Memory B cell (primary cell): ENCODE measurements at regions not wholly inside any gene's neighbourhood (a gene's known extent, or its start where the extent isn't known, plus 50 kb on each side); places are given as distances from the start of the nearest gene placed in this dataset.
"Not testable (repeated sequence)": the region's sequence is repeated elsewhere in the genome, so short reads cannot be mapped to it uniquely, and the experiment has no call there.

ENCODE experiments used
- ATAC-seq: fragments of 150-1000 bp; cut with Tn5 transposase; 2 replicates; pipeline ENCODE4 v1.10.0; 2021; ENCODE audit warnings: low read depth, mild to moderate bottlenecking, moderate library complexity
- DNase-seq, 2 donors: peaks; one replicate each; pipeline ENCODE4 v3.0.0; 2022; ENCODE audit warnings: low spot score in 2 of 2
- H3K27ac Mint-ChIP-seq: one replicate; pipeline ENCODE4 v1.8.0; 2022; ENCODE audit warnings: mild to moderate bottlenecking, moderate library complexity, mixed read lengths
- H3K27me3 Mint-ChIP-seq: one replicate; pipeline ENCODE4 v1.8.0; 2022; ENCODE audit warnings: mixed read lengths
- H3K36me3 Mint-ChIP-seq: one replicate; pipeline ENCODE4 v1.8.0; 2022; ENCODE audit warnings: mild to moderate bottlenecking, mixed read lengths
- H3K4me1 Mint-ChIP-seq: one replicate; pipeline ENCODE4 v1.8.0; 2022; ENCODE audit warnings: mixed read lengths
- H3K4me3 Mint-ChIP-seq: one replicate; pipeline ENCODE4 v1.8.0; 2022; ENCODE audit warnings: mild to moderate bottlenecking, moderate library complexity, mixed read lengths
- H3K9me3 Mint-ChIP-seq: one replicate; pipeline ENCODE4 v1.8.0; 2022; ENCODE audit warnings: mixed read lengths

GRCh38 chr5:163950248-163950647 is 444.8 kb downstream of the MAT2B start:
- ATAC-seq (no peak), DNase-seq (no peak)
- H3K4me1 Mint-ChIP-seq = peaks cover 8% of the 10 kb centered on the region
- H3K27me3 Mint-ChIP-seq = no peaks in the 10 kb centered on the region
- H3K27ac Mint-ChIP-seq = peak overlapping the region; percentile 43
- no peaks in the 10 kb centered on the region for H3K36me3 Mint-ChIP-seq
- no peak overlapping the region for H3K4me3 Mint-ChIP-seq
- H3K9me3 Mint-ChIP-seq = no peaks in the 10 kb centered on the region

- Mint-ChIP-seq H3K27me3 (no peaks in the 10 kb centered on the region), H3K4me1 (peaks cover 5% of the 10 kb centered on the region)
- no peak for ATAC-seq
Observed at GRCh38 chr5:163951069-163951468, 445.6 kb downstream of the MAT2B start.

GRCh38 chr5:163953901-163954300 is 448.5 kb downstream of the MAT2B start:
- peaks cover 7% of the 10 kb centered on the region for H3K4me1 Mint-ChIP-seq
- peaks cover 3% of the 10 kb centered on the region for H3K36me3 Mint-ChIP-seq
- no peak overlapping the region for H3K27ac Mint-ChIP-seq
- peaks cover 3% of the 10 kb centered on the region for H3K9me3 Mint-ChIP-seq
- no peak for ATAC-seq
- DNase-seq = no peak
- H3K4me3 Mint-ChIP-seq = no peak overlapping the region
- no peaks in the 10 kb centered on the region for H3K27me3 Mint-ChIP-seq

More at GRCh38 chr5:163951069-163951468, 445.6 kb downstream of the MAT2B start:
- no peak overlapping the region for H3K4me3 Mint-ChIP-seq
- H3K36me3 Mint-ChIP-seq = no peaks in the 10 kb centered on the region
- H3K9me3 Mint-ChIP-seq = no peaks in the 10 kb centered on the region
- DNase-seq = no peak
- no peak overlapping the region for H3K27ac Mint-ChIP-seq

- H3K9me3 Mint-ChIP-seq, H3K27me3 Mint-ChIP-seq, DNase-seq, ATAC-seq, H3K27ac Mint-ChIP-seq, H3K4me1 Mint-ChIP-seq, H3K4me3 Mint-ChIP-seq, H3K36me3 Mint-ChIP-seq: not testable (repeated sequence)
Observed at GRCh38 chr5:163961230-163961629, 455.8 kb downstream of the MAT2B start.

GRCh38 chr5:163963881-163964280 is 458.5 kb downstream of the MAT2B start:
- Mint-ChIP-seq H3K4me1 (peaks cover 10% of the 10 kb centered on the region), H3K27me3 (no peaks in the 10 kb centered on the region), H3K27ac (no peak overlapping the region), H3K36me3 (peaks cover 2% of the 10 kb centered on the region), H3K9me3 (peaks cover 4% of the 10 kb centered on the region), H3K4me3 (no peak overlapping the region)
- DNase-seq (no peak), ATAC-seq (no peak)

- H3K4me3 Mint-ChIP-seq = no peak overlapping the region
- H3K9me3 Mint-ChIP-seq = peaks cover 2% of the 10 kb centered on the region
- DNase-seq = no peak
- H3K27me3 Mint-ChIP-seq = no peaks in the 10 kb centered on the region
- H3K27ac Mint-ChIP-seq = no peak overlapping the region
- peaks cover 8% of the 10 kb centered on the region for H3K4me1 Mint-ChIP-seq
- ATAC-seq = no peak
- no peaks in the 10 kb centered on the region for H3K36me3 Mint-ChIP-seq
Observed at GRCh38 chr5:163964671-163965070, 459.3 kb downstream of the MAT2B start.

- peaks cover 3% of the 10 kb centered on the region for H3K9me3 Mint-ChIP-seq
- ATAC-seq = no peak
- no peak for DNase-seq
- H3K27ac Mint-ChIP-seq = peak overlapping the region; percentile 20
- H3K4me1 Mint-ChIP-seq = peaks cover 6% of the 10 kb centered on the region
- no peak overlapping the region for H3K4me3 Mint-ChIP-seq
- no peaks in the 10 kb centered on the region for H3K27me3 Mint-ChIP-seq
- H3K36me3 Mint-ChIP-seq = no peaks in the 10 kb centered on the region
Observed at GRCh38 chr5:163967268-163967667, 461.8 kb downstream of the MAT2B start.

GRCh38 chr5:163968651-163969050 is 463.2 kb downstream of the MAT2B start:
- no peak for DNase-seq
- H3K27me3 Mint-ChIP-seq = no peaks in the 10 kb centered on the region
- H3K36me3 Mint-ChIP-seq = no peaks in the 10 kb centered on the region
- H3K4me1 Mint-ChIP-seq = peaks cover 6% of the 10 kb centered on the region
- no peak overlapping the region for H3K27ac Mint-ChIP-seq
- H3K9me3 Mint-ChIP-seq = peaks cover 3% of the 10 kb centered on the region
- no peak overlapping the region for H3K4me3 Mint-ChIP-seq
- ATAC-seq = no peak

GRCh38 chr5:163976696-163977095 is 471.3 kb downstream of the MAT2B start:
- Mint-ChIP-seq H3K4me3 (no peak overlapping the region), H3K27me3 (no peaks in the 10 kb centered on the region), H3K36me3 (no peaks in the 10 kb centered on the region), H3K9me3 (peaks cover 3% of the 10 kb centered on the region), H3K4me1 (peaks cover 5% of the 10 kb centered on the region), H3K27ac (no peak overlapping the region)
- no peak for DNase-seq
- ATAC-seq = no peak

GRCh38 chr5:163978897-163979296 is 473.5 kb downstream of the MAT2B start:
- H3K4me1 Mint-ChIP-seq = peaks cover 5% of the 10 kb centered on the region
- H3K36me3 Mint-ChIP-seq = no peaks in the 10 kb centered on the region
- no peaks in the 10 kb centered on the region for H3K9me3 Mint-ChIP-seq
- ATAC-seq (peak; percentile 81), DNase-seq (peak in 1 of 2 donors; percentile 7)
- no peak overlapping the region for H3K4me3 Mint-ChIP-seq
- H3K27ac Mint-ChIP-seq = no peak overlapping the region
- no peaks in the 10 kb centered on the region for H3K27me3 Mint-ChIP-seq

GRCh38 chr5:163988566-163988965 is 483.1 kb downstream of the MAT2B start:
- H3K4me1 Mint-ChIP-seq = peaks cover 11% of the 10 kb centered on the region
- peak overlapping the region; percentile 46 for H3K27ac Mint-ChIP-seq
- no peak overlapping the region for H3K4me3 Mint-ChIP-seq

GRCh38 chr5:163993126-163993525 is 487.7 kb downstream of the MAT2B start:
- Mint-ChIP-seq H3K9me3 (peaks cover 5% of the 10 kb centered on the region), H3K27me3 (no peaks in the 10 kb centered on the region), H3K4me1 (peaks cover 8% of the 10 kb centered on the region), H3K27ac (no peak overlapping the region), H3K4me3 (no peak overlapping the region), H3K36me3 (no peaks in the 10 kb centered on the region)
- ATAC-seq (no peak), DNase-seq (no peak)

More at GRCh38 chr5:163988566-163988965, 483.1 kb downstream of the MAT2B start:
- ATAC-seq (no peak), DNase-seq (no peak)
- Mint-ChIP-seq H3K27me3 (no peaks in the 10 kb centered on the region), H3K9me3 (no peaks in the 10 kb centered on the region), H3K36me3 (no peaks in the 10 kb centered on the region)

GRCh38 chr5:163995206-163995605 is 489.8 kb downstream of the MAT2B start:
- DNase-seq (no peak), ATAC-seq (no peak)
- no peak overlapping the region for H3K4me3 Mint-ChIP-seq
- peaks cover 5% of the 10 kb centered on the region for H3K9me3 Mint-ChIP-seq
- no peak overlapping the region for H3K27ac Mint-ChIP-seq
- no peaks in the 10 kb centered on the region for H3K27me3 Mint-ChIP-seq
- peaks cover 11% of the 10 kb centered on the region for H3K4me1 Mint-ChIP-seq
- H3K36me3 Mint-ChIP-seq = no peaks in the 10 kb centered on the region

GRCh38 chr5:163997965-163998364 is 492.5 kb downstream of the MAT2B start:
- H3K4me1 Mint-ChIP-seq = peaks cover 11% of the 10 kb centered on the region
- peaks cover 5% of the 10 kb centered on the region for H3K9me3 Mint-ChIP-seq
- no peaks in the 10 kb centered on the region for H3K36me3 Mint-ChIP-seq
- H3K27ac Mint-ChIP-seq = no peak overlapping the region
- DNase-seq (no peak), ATAC-seq (no peak)
- H3K27me3 Mint-ChIP-seq = no peaks in the 10 kb centered on the region
- no peak overlapping the region for H3K4me3 Mint-ChIP-seq

- Mint-ChIP-seq H3K27me3 (peaks cover 1% of the 10 kb centered on the region), H3K4me3 (no peak overlapping the region), H3K9me3 (peaks cover 5% of the 10 kb centered on the region), H3K36me3 (no peaks in the 10 kb centered on the region), H3K4me1 (peaks cover 8% of the 10 kb centered on the region), H3K27ac (no peak overlapping the region)
- ATAC-seq (no peak), DNase-seq (no peak)
Observed at GRCh38 chr5:164000241-164000640, 494.8 kb downstream of the MAT2B start.
